Nephron (organoid): ENCODE measurements at regions not wholly inside any gene's neighbourhood (a gene's known extent, or its start where the extent isn't known, plus 50 kb on each side); places are given as distances from the start of the nearest gene placed in this dataset.

Experiments used
- H3K27ac Mint-ChIP-seq, 3 experiments: 2 replicates each; pipeline ENCODE4 v1.8.0; 2020; ENCODE audit warnings: mixed read lengths in 3 of 3, mild to moderate bottlenecking in 2 of 3, moderate library complexity in 1 of 3
- H3K27me3 Mint-ChIP-seq: 2 replicates; pipeline ENCODE4 v1.8.0; 2021; ENCODE audit warnings: low read depth, mild to moderate bottlenecking, moderate library complexity, mixed read lengths
- H3K36me3 Mint-ChIP-seq: 2 replicates; pipeline ENCODE4 v1.8.0; 2020; ENCODE audit warnings: low read depth, mixed read lengths
- H3K4me1 Mint-ChIP-seq: 2 replicates; pipeline ENCODE4 v1.8.0; 2020; ENCODE audit warnings: mixed read lengths
- H3K4me3 Mint-ChIP-seq, 3 experiments: 2 replicates each; pipeline ENCODE4 v1.8.0; 2020; ENCODE audit warnings: mild to moderate bottlenecking in 3 of 3, mixed read lengths in 3 of 3, moderate library complexity in 2 of 3
- H3K9me3 Mint-ChIP-seq: 2 replicates; pipeline ENCODE4 v1.8.0; 2020; ENCODE audit warnings: mixed read lengths
- TF ChIP-seq, protein P1 (sequence below), 3 experiments: fragments of 200-600 bp; sonication (generic); IDR thresholded peaks; one replicate each; pipeline ENCODE4 v1.5.0; 2021; ENCODE audit warnings: antibody characterized with exemption in 3 of 3; ENCODE audit not compliant: unreplicated experiment in 3 of 3

GRCh38 chr3:63142681-63143080 lies 135.4 kb upstream of the SYNPR start:
- peaks cover 6% of the 10 kb centered on the region for H3K9me3 Mint-ChIP-seq
- no peak overlapping the region for H3K4me3 Mint-ChIP-seq
- H3K27me3 Mint-ChIP-seq = peaks cover 4% of the 10 kb centered on the region

DNA sequence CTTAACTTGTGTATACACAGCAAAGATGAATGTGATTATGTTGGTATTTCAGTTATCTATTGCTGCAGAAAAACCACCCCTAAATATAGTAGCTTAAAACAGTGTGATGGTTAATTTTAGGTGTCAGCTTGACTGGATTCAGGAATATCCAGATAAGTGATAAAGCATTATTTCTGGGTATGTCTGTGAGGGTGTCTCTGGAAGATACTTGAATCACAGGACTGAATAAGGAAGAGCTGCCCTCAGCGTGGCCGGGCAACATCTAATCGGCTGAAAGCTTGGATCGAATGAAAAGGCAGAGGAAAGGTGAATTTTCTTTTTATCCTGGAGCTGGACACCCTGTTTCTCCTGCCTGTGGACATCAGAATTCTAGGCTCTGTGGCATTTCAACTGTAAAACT lies 132.0 kb upstream of the SYNPR start:
- peak overlapping the region in 2 of 3 experiments; percentile 50 to 78 for H3K4me3 Mint-ChIP-seq
- H3K4me1 Mint-ChIP-seq = peaks cover 27% of the 10 kb centered on the region
- peaks cover 3% of the 10 kb centered on the region for H3K9me3 Mint-ChIP-seq
- H3K27ac Mint-ChIP-seq = no peak overlapping the region
- H3K27me3 Mint-ChIP-seq = peaks cover 4% of the 10 kb centered on the region
- no peaks in the 10 kb centered on the region for H3K36me3 Mint-ChIP-seq
- TF ChIP-seq, protein P1, sequence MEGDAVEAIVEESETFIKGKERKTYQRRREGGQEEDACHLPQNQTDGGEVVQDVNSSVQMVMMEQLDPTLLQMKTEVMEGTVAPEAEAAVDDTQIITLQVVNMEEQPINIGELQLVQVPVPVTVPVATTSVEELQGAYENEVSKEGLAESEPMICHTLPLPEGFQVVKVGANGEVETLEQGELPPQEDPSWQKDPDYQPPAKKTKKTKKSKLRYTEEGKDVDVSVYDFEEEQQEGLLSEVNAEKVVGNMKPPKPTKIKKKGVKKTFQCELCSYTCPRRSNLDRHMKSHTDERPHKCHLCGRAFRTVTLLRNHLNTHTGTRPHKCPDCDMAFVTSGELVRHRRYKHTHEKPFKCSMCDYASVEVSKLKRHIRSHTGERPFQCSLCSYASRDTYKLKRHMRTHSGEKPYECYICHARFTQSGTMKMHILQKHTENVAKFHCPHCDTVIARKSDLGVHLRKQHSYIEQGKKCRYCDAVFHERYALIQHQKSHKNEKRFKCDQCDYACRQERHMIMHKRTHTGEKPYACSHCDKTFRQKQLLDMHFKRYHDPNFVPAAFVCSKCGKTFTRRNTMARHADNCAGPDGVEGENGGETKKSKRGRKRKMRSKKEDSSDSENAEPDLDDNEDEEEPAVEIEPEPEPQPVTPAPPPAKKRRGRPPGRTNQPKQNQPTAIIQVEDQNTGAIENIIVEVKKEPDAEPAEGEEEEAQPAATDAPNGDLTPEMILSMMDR (IDR thresholded peaks at IDR 0.05; ENCODE audit: unreplicated experiment in 3 of 3) = no peak

More at GRCh38 chr3:63142681-63143080, 135.4 kb upstream of the SYNPR start:
- no peak overlapping the region for H3K27ac Mint-ChIP-seq
- H3K4me1 Mint-ChIP-seq = peaks cover 8% of the 10 kb centered on the region
- no peaks in the 10 kb centered on the region for H3K36me3 Mint-ChIP-seq
- TF ChIP-seq, protein P1 (IDR thresholded peaks at IDR 0.05; ENCODE audit: unreplicated experiment in 3 of 3) = no peak

- peaks cover 4% of the 10 kb centered on the region for H3K9me3 Mint-ChIP-seq
- H3K4me1 Mint-ChIP-seq = peaks cover 40% of the 10 kb centered on the region
- no peaks in the 10 kb centered on the region for H3K36me3 Mint-ChIP-seq
- TF ChIP-seq, protein P1 (IDR thresholded peaks at IDR 0.05; ENCODE audit: unreplicated experiment in 3 of 3) = no peak
- H3K4me3 Mint-ChIP-seq = no peak overlapping the region
- peaks cover under 1% of the 10 kb centered on the region for H3K27me3 Mint-ChIP-seq
- no peak overlapping the region for H3K27ac Mint-ChIP-seq
These were observed 127.2 kb upstream of the SYNPR start for GRCh38 chr3:63150880-63151279.

DNA sequence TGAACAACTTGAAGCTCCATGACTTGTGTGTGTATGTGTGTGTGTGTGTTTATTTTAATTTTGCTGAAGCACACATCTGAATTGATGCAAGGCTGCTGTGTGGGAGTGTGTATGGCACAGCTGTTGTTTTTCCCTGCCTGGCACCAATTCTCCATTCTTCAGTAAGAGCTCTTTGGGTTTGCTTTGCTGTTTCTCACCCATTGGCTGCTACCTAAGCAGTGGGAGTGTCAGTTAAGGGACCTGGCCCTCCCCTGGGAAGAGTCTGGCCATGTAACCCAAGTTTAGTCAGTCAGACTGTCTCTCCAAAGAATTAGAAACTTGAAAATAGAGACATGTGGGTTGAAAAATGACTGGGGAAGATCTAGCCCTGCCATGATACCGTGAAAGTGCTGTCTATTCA lies 126.2 kb upstream of the SYNPR start:
- Mint-ChIP-seq H3K27ac (peak overlapping the region; percentile 20 to 71 (median 41)), H3K36me3 (no peaks in the 10 kb centered on the region), H3K4me3 (peak overlapping the region in 1 of 3 experiments; percentile 1), H3K27me3 (no peaks in the 10 kb centered on the region), H3K9me3 (peaks cover 4% of the 10 kb centered on the region), H3K4me1 (peaks cover 37% of the 10 kb centered on the region)
- TF ChIP-seq, protein P1 (IDR thresholded peaks at IDR 0.05; ENCODE audit: unreplicated experiment in 3 of 3) = no peak

- Mint-ChIP-seq H3K27me3 (no peaks in the 10 kb centered on the region), H3K36me3 (no peaks in the 10 kb centered on the region), H3K9me3 (peaks cover 3% of the 10 kb centered on the region), H3K4me1 (peaks cover 16% of the 10 kb centered on the region), H3K27ac (peak overlapping the region in 1 of 3 experiments; percentile 8), H3K4me3 (no peak overlapping the region)
- TF ChIP-seq, protein P1 (IDR thresholded peaks at IDR 0.05; ENCODE audit: unreplicated experiment in 3 of 3) = no peak
These were observed 118.3 kb upstream of the SYNPR start for GRCh38 chr3:63159764-63160163.

- Mint-ChIP-seq H3K4me3 (no peak overlapping the region), H3K27me3 (no peaks in the 10 kb centered on the region), H3K4me1 (no peaks in the 10 kb centered on the region), H3K36me3 (no peaks in the 10 kb centered on the region), H3K9me3 (peaks cover 3% of the 10 kb centered on the region), H3K27ac (no peak overlapping the region)
- TF ChIP-seq, protein P1 (IDR thresholded peaks at IDR 0.05; ENCODE audit: unreplicated experiment in 3 of 3) = no peak
These were observed 111.0 kb upstream of the SYNPR start for GRCh38 chr3:63167113-63167512.
